K562 (cell line): ENCODE measurements at regions not wholly inside any gene's neighbourhood (a gene's known extent, or its start where the extent isn't known, plus 50 kb on each side); places are given as distances from the start of the nearest gene placed in this dataset.

Experiments
- ATAC-seq: fragments of 200-7000 bp; cut with Tn5 transposase; 3 replicates; pipeline ENCODE4 v1.9.1; 2020; ENCODE audit warnings: moderate library complexity
- BruUV-seq: library from RNA; stranded (reverse); fragments of 400-500 nt; replicated peaks from 2 replicates; lab custom pipeline; 2021; lab: Mats Ljungman, UMichigan
- CTCF ChIA-PET: fragments of 300-600 bp; formaldehyde crosslinking; extraction: SDS; loops from one replicate; lab custom pipeline; 2021; ENCODE audit warnings: low intra/inter-chr PET ratio; lab: Yijun Ruan, JAX
- POLR2A ChIA-PET: fragments of 300-600, 350-650 bp; sonication (Branson Sonifier 250); formaldehyde crosslinking; extraction: SDS; loops from one replicate; lab custom pipeline; 2021; ENCODE audit warnings: antibody characterized with exemption, inconsistent platforms; lab: Yijun Ruan, JAX
- DNase-seq, 4 experiments: peaks; one replicate each; pipeline versions ENCODE4 v3.0.0 to v3.0.0-alpha.2; 2011 to 2018; ENCODE audit warnings: low spot score in 3 of 4, mixed read lengths in 3 of 4; ENCODE audit errors: extremely low read depth in 1 of 4
- FAIRE-seq: peaks from 2 replicates; lab custom pipeline; 2011; peaks lifted over from hg19 to GRCh38; lab: Jason Lieb, UNC
- H2AFZ ChIP-seq: 2 replicates; pipeline ENCODE4 v1.6.0; 2011; ENCODE audit warnings: low read depth, low read length, control low read depth, inconsistent platforms
- H3K27ac ChIP-seq: fragments of 200-600 bp; 3 replicates; pipeline ENCODE4 v1.8.0; 2011; ENCODE audit warnings: low read depth, mild to moderate bottlenecking, control low read depth, inconsistent platforms, low read length, moderate library complexity, mixed read lengths; ENCODE audit errors: extremely low read depth
- H3K27me3 ChIP-seq, 2 experiments: fragments of 300-600 bp in 1 of 2; 2 replicates in 1 of 2; 3 replicates in 1 of 2; pipeline versions ENCODE4 v1.6.0 to v1.8.0; 2011; ENCODE audit warnings: inconsistent platforms in 2 of 2, low read length in 2 of 2, mild to moderate bottlenecking in 1 of 2, mixed read lengths in 1 of 2, moderate library complexity in 1 of 2; ENCODE audit not compliant: control insufficient read depth in 2 of 2, insufficient read depth in 2 of 2
- H3K36me3 ChIP-seq: fragments of 300-600 bp; 3 replicates; pipeline ENCODE4 v1.8.0; 2011; ENCODE audit warnings: mild to moderate bottlenecking, low read length, inconsistent platforms; ENCODE audit not compliant: control insufficient read depth, insufficient read depth
- H3K4me1 ChIP-seq, 2 experiments: fragments of 200-600 bp in 1 of 2; replicated peaks in 1 of 2; 2 replicates in 1 of 2; 3 replicates in 1 of 2; pipeline versions ENCODE4 v1.5.1 to v1.8.0; 2011; ENCODE audit warnings: inconsistent platforms in 2 of 2, low read length in 2 of 2, mild to moderate bottlenecking in 1 of 2, mixed read lengths in 1 of 2, moderate library complexity in 1 of 2; ENCODE audit not compliant: control insufficient read depth in 2 of 2, insufficient read depth in 2 of 2
- H3K4me2 ChIP-seq: 2 replicates; pipeline ENCODE4 v1.6.1; 2011; ENCODE audit warnings: low read length, control low read depth, inconsistent platforms, mixed read lengths; ENCODE audit not compliant: insufficient read depth
- H3K4me3 ChIP-seq: fragments of 200-600 bp; sonication (generic), shearing (Covaris generic); 2 replicates; pipeline ENCODE4 v1.5.1; 2016; ENCODE audit warnings: control low read depth, inconsistent platforms
- H3K79me2 ChIP-seq: fragments of 200-600 bp; 3 replicates; pipeline ENCODE4 v1.8.0; 2011; ENCODE audit warnings: low read length, inconsistent platforms; ENCODE audit not compliant: control insufficient read depth, insufficient read depth
- H3K9ac ChIP-seq, 2 experiments: 2 replicates each; pipeline versions ENCODE4 v1.6.0 to v1.6.1; 2011; ENCODE audit warnings: low read depth in 2 of 2, low read length in 2 of 2, control low read depth in 1 of 2, inconsistent platforms in 1 of 2, mild to moderate bottlenecking in 1 of 2, mixed read lengths in 1 of 2; ENCODE audit not compliant: insufficient read depth in 1 of 2
- H3K9me1 ChIP-seq: one replicate; pipeline ENCODE4 v1.6.0; 2011; ENCODE audit warnings: inconsistent platforms, mild to moderate bottlenecking, low read length, moderate library complexity; ENCODE audit not compliant: control insufficient read depth, insufficient read depth
- H3K9me3 ChIP-seq: replicated peaks from 2 replicates; pipeline ENCODE4 v1.5.1; 2011; ENCODE audit warnings: low read depth, low read length, inconsistent platforms; ENCODE audit not compliant: control insufficient read depth, insufficient read depth
- H4K20me1 ChIP-seq: replicated peaks from 2 replicates; pipeline ENCODE4 v1.6.1; 2011; ENCODE audit warnings: low read length, inconsistent platforms, mixed read lengths; ENCODE audit not compliant: control insufficient read depth, insufficient read depth
- BRD9 ChIP-seq: fragments of 450-650 bp; IDR thresholded peaks from 2 replicates; pipeline ENCODE4 v1.6.1; 2018; ENCODE audit warnings: low read depth; ENCODE audit not compliant: partially characterized antibody
- CREM ChIP-seq: IDR thresholded peaks from 2 replicates; pipeline ENCODE4 v1.6.1; 2014; ENCODE audit warnings: antibody characterized with exemption, low read depth
- GATAD2A ChIP-seq: fragments of 450-650 bp; IDR thresholded peaks from 2 replicates; pipeline ENCODE4 v1.6.1; 2017
- GMEB1 ChIP-seq: fragments of 250-450 bp; sonication (Bioruptor Pico); IDR thresholded peaks from 2 replicates; pipeline ENCODE4 v1.4.0; 2020; ENCODE audit warnings: mild to moderate bottlenecking
- MBD2 ChIP-seq: sonication (generic); IDR thresholded peaks from 2 replicates; pipeline ENCODE4 v1.6.1; 2016; ENCODE audit warnings: low read depth, borderline replicate concordance
- RBM15 ChIP-seq: fragments of 200-400 bp; formaldehyde crosslinking; IDR thresholded peaks from 2 replicates; pipeline ENCODE4 v1.6.1; 2018; ENCODE audit warnings: mild to moderate bottlenecking, low read length, moderate library complexity; ENCODE audit not compliant: insufficient read depth
- RUNX1 ChIP-seq: sonication (generic); IDR thresholded peaks from 2 replicates; pipeline ENCODE4 v1.6.1; 2016; ENCODE audit warnings: antibody characterized with exemption, low read depth
- SMAD2 ChIP-seq: fragments of 150-350 bp; IDR thresholded peaks from 2 replicates; pipeline ENCODE4 v1.6.1; 2014; ENCODE audit warnings: low read depth, mild to moderate bottlenecking, low read length
- ZBTB8A ChIP-seq: fragments of 450-650 bp; IDR thresholded peaks from 2 replicates; pipeline ENCODE4 v1.6.1; 2018; ENCODE audit warnings: mild to moderate bottlenecking, moderate library complexity; ENCODE audit not compliant: partially characterized antibody
- ZEB2 ChIP-seq: fragments of 450-650 bp; IDR thresholded peaks from 2 replicates; pipeline ENCODE4 v1.6.1; 2016
- ZNF12 ChIP-seq: sonication (generic); formaldehyde crosslinking; IDR thresholded peaks from 2 replicates; pipeline ENCODE4 v1.4.0; 2020; ENCODE audit warnings: mild to moderate bottlenecking, missing genetic modification reagents
- ZNF280B ChIP-seq: fragments of 250-450 bp; sonication (Bioruptor Pico); IDR thresholded peaks from 2 replicates; pipeline ENCODE4 v1.5.1; 2021; ENCODE audit warnings: mild to moderate bottlenecking
- ZNF3 ChIP-seq: fragments of 250-450 bp; sonication (Bioruptor Pico); IDR thresholded peaks from 2 replicates; pipeline ENCODE4 v1.5.0; 2021; ENCODE audit warnings: mild to moderate bottlenecking, moderate library complexity
- ZNF699 ChIP-seq: fragments of 250-450 bp; sonication (Bioruptor Pico); IDR thresholded peaks from 2 replicates; pipeline ENCODE4 v1.8.0; 2021; ENCODE audit warnings: mild to moderate bottlenecking, moderate library complexity; ENCODE audit not compliant: insufficient replicate concordance
- WGBS: fragments of 100-300 bp; shearing (Covaris generic); methylation state at CpG from one replicate; pipeline ENCODE4 v1.1.6; 2016; ENCODE audit warnings: low coverage, mixed read lengths; ENCODE audit not compliant: insufficient coverage; ENCODE audit errors: missing lambda C conversion rate; 5-methylcytosine and 5-hydroxymethylcytosine counted together
- in situ Hi-C: fragments of 300-500 bp; cut with MboI; formaldehyde crosslinking; loops from 4 replicates; pipeline ENCODE4 v1.15.0; 2018; ENCODE audit warnings: inconsistent platforms, mixed read lengths
- intact Hi-C: fragments of 100-400 bp; cut with micrococcal nuclease; formaldehyde crosslinking; loops from 2 replicates; pipeline ENCODE4 v1.14.2; 2022

- in situ Hi-C loops (no loop called here), intact Hi-C loops (no loop called here)
- ChIA-PET POLR2A (no interaction called here), CTCF (no interaction called here)
- H3K9me1 ChIP-seq, result no peaks in the 10 kb centered on the region
- H3K27me3 ChIP-seq, result no peaks in the 10 kb centered on the region
- no peaks in the 10 kb centered on the region for H3K4me1 ChIP-seq
- DNase-seq (no peak), FAIRE-seq (no peak), ATAC-seq (no peak)
- no peak overlapping the region for H3K27ac ChIP-seq
- no peak overlapping the region for H2AFZ ChIP-seq
- TF ChIP-seq ZNF699 (CRISPR knock-in tag) (no peak), RUNX1 (no peak), ZNF3 (CRISPR knock-in tag) (no peak), ZNF280B (CRISPR knock-in tag) (no peak), GATAD2A (no peak), ZBTB8A (no peak), SMAD2 (no peak), ZNF12 (CRISPR knock-in tag) (no peak), RBM15 (no peak), GMEB1 (CRISPR knock-in tag) (no peak), BRD9 (no peak), CREM (no peak), MBD2 (no peak), ZEB2 (no peak)
- WGBS, result 2% methylated on average over 3 of the region's 3 CpGs
- H3K4me3 ChIP-seq, result no peak overlapping the region
- no TSS peak for BruUV-seq
- no peak overlapping the region for H3K4me2 ChIP-seq
- no peaks in the 10 kb centered on the region for H4K20me1 ChIP-seq
- no peak overlapping the region for H3K9ac ChIP-seq
- H3K9me3 ChIP-seq, result no peaks in the 10 kb centered on the region
- no peaks in the 10 kb centered on the region for H3K79me2 ChIP-seq
- H3K36me3 ChIP-seq, result no peaks in the 10 kb centered on the region
These were observed 254.6 kb downstream of the SPRY2 start for GRCh38 chr13:80086304-80086721.
